Astrocyte of the spinal cord (primary cell): ENCODE measurements at regions not wholly inside any gene's neighbourhood (a gene's known extent, or its start where the extent isn't known, plus 50 kb on each side); places are given as distances from the start of the nearest gene placed in this dataset.

Experiments used
- DNase-seq: peaks from one replicate; pipeline ENCODE4 v3.0.0; 2011; ENCODE audit warnings: low read depth, low spot score
- H3K4me3 ChIP-seq: 2 replicates; pipeline ENCODE4 v1.5.1; 2011; ENCODE audit warnings: low read depth, mild to moderate bottlenecking, low read length, moderate library complexity
- CTCF ChIP-seq: IDR thresholded peaks from 2 replicates; pipeline ENCODE4 v1.5.1; 2012; ENCODE audit warnings: low read depth, mild to moderate bottlenecking, low read length, inconsistent platforms
- in situ Hi-C: cut with HindIII; loops from 2 replicates; pipeline ENCODE4 v1.10.0; 2017; ENCODE audit warnings: low sequenced_read_pairs

GRCh38 chr20:59469267-59470252, 134.8 kb upstream of the PHACTR3 start:
- in situ Hi-C loops = no loop called here
- H3K4me3 ChIP-seq = no peak overlapping the region
- DNase-seq = no peak
- TF ChIP-seq CTCF = no peak

DNA sequence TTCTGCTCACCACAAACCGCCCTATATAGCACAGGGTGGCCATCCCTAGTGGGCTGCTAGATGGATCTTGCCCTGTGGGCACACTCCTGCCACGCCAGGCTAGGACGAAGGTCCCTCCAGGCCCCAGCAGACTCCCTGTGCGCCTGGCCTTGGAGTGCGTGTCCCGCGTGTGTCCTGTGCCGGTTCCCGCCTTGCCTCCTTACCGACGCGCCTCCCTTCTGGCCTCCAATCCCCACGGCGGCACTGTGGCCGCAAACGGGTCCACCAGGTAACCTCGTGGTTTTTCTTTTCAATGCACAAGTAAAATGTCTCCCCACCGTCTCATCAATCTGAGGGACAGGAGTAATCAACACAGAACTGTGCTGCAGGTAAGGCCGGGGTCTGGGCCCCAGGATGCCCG, 133.8 kb upstream of the PHACTR3 start:
- DNase-seq = no peak
- no peak for TF ChIP-seq CTCF
- no peak overlapping the region for H3K4me3 ChIP-seq
- in situ Hi-C loops = no loop called here

- in situ Hi-C loops = no loop called here
- TF ChIP-seq CTCF = no peak
- H3K4me3 ChIP-seq = no peak overlapping the region
- DNase-seq = no peak
These were observed 132.5 kb upstream of the PHACTR3 start for GRCh38 chr20:59471653-59472421.

- no peak for TF ChIP-seq CTCF
- DNase-seq = no peak
- no peak overlapping the region for H3K4me3 ChIP-seq
- in situ Hi-C loops = no loop called here
These were observed 130.6 kb upstream of the PHACTR3 start for GRCh38 chr20:59473742-59474141.

DNA sequence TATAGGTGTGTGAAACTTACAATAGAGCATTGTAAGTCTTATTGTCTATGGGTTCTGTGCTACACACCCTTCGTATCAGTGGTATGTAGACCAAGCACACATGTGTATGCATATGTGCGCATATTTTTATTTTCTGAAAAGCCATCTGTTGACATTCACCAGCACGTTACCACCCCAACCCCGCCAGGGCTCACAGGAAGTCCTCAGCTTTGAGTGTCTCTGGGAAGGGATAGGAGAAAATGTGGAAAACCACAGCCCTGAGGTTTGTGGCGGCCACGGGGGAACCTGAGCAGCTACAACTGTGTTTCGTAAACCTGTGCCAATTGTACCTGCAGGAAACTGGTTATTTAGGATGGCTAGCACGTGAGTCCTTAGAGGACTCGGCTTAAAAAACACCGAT, 123.3 kb upstream of the PHACTR3 start:
- DNase-seq = no peak
- TF ChIP-seq CTCF = no peak
- no peak overlapping the region for H3K4me3 ChIP-seq
- in situ Hi-C loops = no loop called here

DNA sequence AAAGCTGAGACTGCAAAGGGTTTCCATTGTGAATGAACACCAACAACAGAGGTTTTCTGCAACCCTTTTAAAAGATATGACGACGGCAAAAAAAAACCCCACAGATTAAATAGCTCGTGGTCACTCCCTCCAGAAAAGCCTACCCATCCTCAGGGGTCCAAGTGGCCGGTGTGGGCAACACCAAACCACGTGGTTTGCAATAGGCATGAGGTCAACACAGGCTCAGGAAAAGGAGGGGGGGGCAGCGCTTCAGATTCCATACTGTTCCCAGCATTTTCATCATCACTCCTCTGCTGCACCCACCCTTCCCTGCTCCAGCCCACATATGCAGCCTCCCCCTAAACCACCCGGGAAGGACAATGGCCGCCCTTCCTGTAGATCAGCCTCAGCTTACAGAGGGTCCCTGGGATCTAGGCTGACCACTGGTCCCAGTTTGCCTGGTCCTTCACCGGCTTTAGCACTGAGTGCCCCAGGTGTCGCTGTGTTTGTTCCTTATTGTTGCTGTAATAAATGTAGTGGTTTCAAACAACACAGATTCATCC, 122.8 kb upstream of the PHACTR3 start:
- TF ChIP-seq CTCF = no peak

More for the DNA sequence above, 122.8 kb upstream of the PHACTR3 start:
- no peak for DNase-seq
- in situ Hi-C loops = no loop called here
- H3K4me3 ChIP-seq = no peak overlapping the region
